ENCODE measurements at regions not wholly inside any gene's neighbourhood (a gene's known extent, or its start where the extent isn't known, plus 50 kb on each side); places are given as distances from the start of the nearest gene placed in this dataset.

GRCh38 chr9:107218829-107219485 is 64.1 kb upstream of the RAD23B start:
- no peaks in the 10 kb centered on the region for H3K9me3 Mint-ChIP-seq
- peaks cover 8% of the 10 kb centered on the region for H3K27me3 Mint-ChIP-seq
- no peak overlapping the region for H3K4me3 Mint-ChIP-seq
- DNase-seq, result no peak
- H3K27ac Mint-ChIP-seq, result no peak overlapping the region
- peaks cover 7% of the 10 kb centered on the region for H3K4me1 Mint-ChIP-seq (ENCODE audit: low read depth)
- H3K36me3 Mint-ChIP-seq (ENCODE audit: low read depth), result no peaks in the 10 kb centered on the region

- DNase-seq, result no peak
- peaks cover 6% of the 10 kb centered on the region for H3K4me1 Mint-ChIP-seq (ENCODE audit: low read depth)
- H3K36me3 Mint-ChIP-seq (ENCODE audit: low read depth), result no peaks in the 10 kb centered on the region
- peaks cover 10% of the 10 kb centered on the region for H3K27me3 Mint-ChIP-seq
- no peak overlapping the region for H3K4me3 Mint-ChIP-seq
- H3K9me3 Mint-ChIP-seq, result no peaks in the 10 kb centered on the region
- H3K27ac Mint-ChIP-seq, result no peak overlapping the region
Observed at GRCh38 chr9:107219486-107220077, 63.5 kb upstream of the RAD23B start.

- Mint-ChIP-seq H3K27ac (no peak overlapping the region), H3K4me3 (no peak overlapping the region), H3K36me3 (ENCODE audit: low read depth) (no peaks in the 10 kb centered on the region), H3K27me3 (peaks cover 22% of the 10 kb centered on the region), H3K4me1 (ENCODE audit: low read depth) (peaks cover 3% of the 10 kb centered on the region), H3K9me3 (no peaks in the 10 kb centered on the region)
- no peak for DNase-seq
Observed at GRCh38 chr9:107221321-107221720, 61.8 kb upstream of the RAD23B start.

- Mint-ChIP-seq H3K9me3 (no peaks in the 10 kb centered on the region), H3K27ac (no peak overlapping the region), H3K27me3 (peaks cover 29% of the 10 kb centered on the region), H3K4me1 (ENCODE audit: low read depth) (peaks cover 3% of the 10 kb centered on the region), H3K36me3 (ENCODE audit: low read depth) (no peaks in the 10 kb centered on the region), H3K4me3 (no peak overlapping the region)
- DNase-seq, result no peak
Observed at GRCh38 chr9:107222020-107222522, 61.0 kb upstream of the RAD23B start.

GRCh38 chr9:107223381-107223780 is 59.7 kb upstream of the RAD23B start:
- Mint-ChIP-seq H3K27me3 (peaks cover 39% of the 10 kb centered on the region), H3K4me3 (no peak overlapping the region), H3K36me3 (ENCODE audit: low read depth) (no peaks in the 10 kb centered on the region), H3K27ac (no peak overlapping the region), H3K9me3 (no peaks in the 10 kb centered on the region), H3K4me1 (ENCODE audit: low read depth) (peaks cover 3% of the 10 kb centered on the region)
- no peak for DNase-seq

- H3K27me3 Mint-ChIP-seq, result peaks cover 45% of the 10 kb centered on the region
- no peak for DNase-seq
- H3K36me3 Mint-ChIP-seq (ENCODE audit: low read depth), result no peaks in the 10 kb centered on the region
- no peak overlapping the region for H3K4me3 Mint-ChIP-seq
- no peak overlapping the region for H3K27ac Mint-ChIP-seq
- no peaks in the 10 kb centered on the region for H3K9me3 Mint-ChIP-seq
- H3K4me1 Mint-ChIP-seq (ENCODE audit: low read depth), result peaks cover 3% of the 10 kb centered on the region
Observed at GRCh38 chr9:107224252-107224651, 58.8 kb upstream of the RAD23B start.

- Mint-ChIP-seq H3K27me3 (peaks cover 64% of the 10 kb centered on the region), H3K9me3 (no peaks in the 10 kb centered on the region), H3K4me1 (ENCODE audit: low read depth) (no peaks in the 10 kb centered on the region), H3K27ac (no peak overlapping the region), H3K4me3 (no peak overlapping the region), H3K36me3 (ENCODE audit: low read depth) (no peaks in the 10 kb centered on the region)
- no peak for DNase-seq
Observed at GRCh38 chr9:107226421-107226820, 56.7 kb upstream of the RAD23B start.

GRCh38 chr9:107227774-107228173 is 55.3 kb upstream of the RAD23B start:
- peaks cover 65% of the 10 kb centered on the region for H3K27me3 Mint-ChIP-seq
- H3K36me3 Mint-ChIP-seq (ENCODE audit: low read depth), result no peaks in the 10 kb centered on the region
- H3K9me3 Mint-ChIP-seq, result no peaks in the 10 kb centered on the region
- no peak for DNase-seq
- H3K4me3 Mint-ChIP-seq, result no peak overlapping the region
- H3K27ac Mint-ChIP-seq, result no peak overlapping the region
- H3K4me1 Mint-ChIP-seq (ENCODE audit: low read depth), result no peaks in the 10 kb centered on the region

GRCh38 chr9:107228496-107229039 is 54.5 kb upstream of the RAD23B start:
- Mint-ChIP-seq H3K9me3 (no peaks in the 10 kb centered on the region), H3K4me3 (no peak overlapping the region), H3K4me1 (ENCODE audit: low read depth) (no peaks in the 10 kb centered on the region), H3K27ac (no peak overlapping the region), H3K36me3 (ENCODE audit: low read depth) (no peaks in the 10 kb centered on the region), H3K27me3 (peaks cover 65% of the 10 kb centered on the region)
- no peak for DNase-seq

GRCh38 chr9:107229241-107229741 is 53.8 kb upstream of the RAD23B start:
- Mint-ChIP-seq H3K4me3 (no peak overlapping the region), H3K4me1 (ENCODE audit: low read depth) (no peaks in the 10 kb centered on the region), H3K36me3 (ENCODE audit: low read depth) (no peaks in the 10 kb centered on the region), H3K9me3 (no peaks in the 10 kb centered on the region), H3K27me3 (peaks cover 65% of the 10 kb centered on the region), H3K27ac (no peak overlapping the region)
- no peak for DNase-seq

Measured in activated T-cell treated with anti-CD3 and anti-CD28 coated beads, Interleukin-2, amount 50 U/mL, for 24 hours (primary cell).